22Rv1 (cell line): ENCODE measurements at regions not wholly inside any gene's neighbourhood (a gene's known extent, or its start where the extent isn't known, plus 50 kb on each side); places are given as distances from the start of the nearest gene placed in this dataset.
"Not testable (repeated sequence)": the region's sequence is repeated elsewhere in the genome, so short reads cannot be mapped to it uniquely, and the experiment has no call there.

Experiments used
- H3K27ac ChIP-seq: fragments of 450-650 bp; 2 replicates; pipeline ENCODE4 v1.5.1; 2017
- ZFX ChIP-seq: fragments of 450-650 bp; IDR thresholded peaks from 2 replicates; pipeline ENCODE4 v1.6.1; 2017; ENCODE audit warnings: antibody characterized with exemption, borderline replicate concordance
- TF ChIP-seq, protein P1 (sequence below): fragments of 450-650 bp; IDR thresholded peaks from 2 replicates; pipeline ENCODE4 v1.5.1; 2017; ENCODE audit warnings: mild to moderate bottlenecking

DNA sequence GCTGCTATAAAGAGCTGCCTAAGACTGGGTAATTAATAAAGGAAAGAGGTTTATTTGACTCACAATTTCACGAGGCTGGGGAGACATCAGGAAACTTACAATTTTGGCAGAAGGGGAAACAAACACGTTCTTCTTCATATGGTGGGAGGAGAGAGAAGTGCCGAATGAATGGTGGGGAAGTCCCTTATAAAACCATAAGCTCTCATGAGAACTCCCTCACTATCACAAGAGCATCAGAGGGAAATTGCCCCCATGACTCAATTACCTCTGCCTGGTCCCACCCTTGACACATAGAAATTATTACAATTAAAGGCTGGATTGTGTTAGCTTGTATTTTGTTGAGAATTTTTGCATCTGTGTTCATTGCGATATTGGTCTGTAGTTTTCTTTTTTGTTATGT lies 460.5 kb upstream of the RAB6C start:
- no peak overlapping the region for H3K27ac ChIP-seq
- TF ChIP-seq, protein P1, sequence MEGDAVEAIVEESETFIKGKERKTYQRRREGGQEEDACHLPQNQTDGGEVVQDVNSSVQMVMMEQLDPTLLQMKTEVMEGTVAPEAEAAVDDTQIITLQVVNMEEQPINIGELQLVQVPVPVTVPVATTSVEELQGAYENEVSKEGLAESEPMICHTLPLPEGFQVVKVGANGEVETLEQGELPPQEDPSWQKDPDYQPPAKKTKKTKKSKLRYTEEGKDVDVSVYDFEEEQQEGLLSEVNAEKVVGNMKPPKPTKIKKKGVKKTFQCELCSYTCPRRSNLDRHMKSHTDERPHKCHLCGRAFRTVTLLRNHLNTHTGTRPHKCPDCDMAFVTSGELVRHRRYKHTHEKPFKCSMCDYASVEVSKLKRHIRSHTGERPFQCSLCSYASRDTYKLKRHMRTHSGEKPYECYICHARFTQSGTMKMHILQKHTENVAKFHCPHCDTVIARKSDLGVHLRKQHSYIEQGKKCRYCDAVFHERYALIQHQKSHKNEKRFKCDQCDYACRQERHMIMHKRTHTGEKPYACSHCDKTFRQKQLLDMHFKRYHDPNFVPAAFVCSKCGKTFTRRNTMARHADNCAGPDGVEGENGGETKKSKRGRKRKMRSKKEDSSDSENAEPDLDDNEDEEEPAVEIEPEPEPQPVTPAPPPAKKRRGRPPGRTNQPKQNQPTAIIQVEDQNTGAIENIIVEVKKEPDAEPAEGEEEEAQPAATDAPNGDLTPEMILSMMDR: no peak
- TF ChIP-seq ZFX: no peak

DNA sequence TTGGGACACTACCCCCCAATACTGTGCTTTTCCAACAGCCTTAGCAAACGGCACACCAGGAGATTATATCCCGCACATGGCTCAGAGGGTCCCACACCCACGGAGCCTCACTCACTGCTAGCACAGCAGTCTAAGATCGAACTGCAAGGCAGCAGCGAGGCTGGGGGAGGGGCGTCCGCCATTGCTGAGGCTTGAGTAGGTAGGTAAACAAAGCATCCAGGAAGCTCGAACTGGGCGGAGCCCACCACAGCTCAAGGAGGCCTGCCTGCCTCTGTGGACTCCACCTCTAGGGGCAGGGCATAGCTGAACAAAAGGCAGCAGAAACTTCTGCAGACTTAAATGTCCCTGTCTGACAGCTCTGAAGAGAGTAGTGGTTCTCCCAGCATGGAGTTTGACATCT lies 447.3 kb upstream of the RAB6C start:
- H3K27ac ChIP-seq: not testable (repeated sequence)

- no peak overlapping the region for H3K27ac ChIP-seq
Observed at GRCh38 chr2:129548880-129549279, 430.6 kb upstream of the RAB6C start.

GRCh38 chr2:129550536-129550935 lies 428.9 kb upstream of the RAB6C start:
- no peak overlapping the region for H3K27ac ChIP-seq
- TF ChIP-seq, protein P1: no peak
- no peak for TF ChIP-seq ZFX

More at GRCh38 chr2:129548880-129549279, 430.6 kb upstream of the RAB6C start:
- TF ChIP-seq, protein P1: no peak
- no peak for TF ChIP-seq ZFX

GRCh38 chr2:129554373-129554772 lies 425.1 kb upstream of the RAB6C start:
- no peak overlapping the region for H3K27ac ChIP-seq
- TF ChIP-seq, protein P1: no peak
- no peak for TF ChIP-seq ZFX

GRCh38 chr2:129559101-129559500 lies 420.4 kb upstream of the RAB6C start:
- TF ChIP-seq, protein P1: no peak
- no peak for TF ChIP-seq ZFX
- no peak overlapping the region for H3K27ac ChIP-seq

- no peak for TF ChIP-seq ZFX
- TF ChIP-seq, protein P1: no peak
- no peak overlapping the region for H3K27ac ChIP-seq
Observed at GRCh38 chr2:129565551-129566109, 413.8 kb upstream of the RAB6C start.

- H3K27ac ChIP-seq: not testable (repeated sequence)
Observed at GRCh38 chr2:129570812-129571211, 408.7 kb upstream of the RAB6C start.
